ENCODE measurements at regions not wholly inside any gene's neighbourhood (a gene's known extent, or its start where the extent isn't known, plus 50 kb on each side); places are given as distances from the start of the nearest gene placed in this dataset.

GRCh38 chr20:29410806-29411457 is 1846.5 kb upstream of the DEFB115 start:
- ATAC-seq (no peak), DNase-seq (ENCODE audit: low spot score) (no peak)
- H3K4me1 Mint-ChIP-seq, result no peaks in the 10 kb centered on the region; the same call in 2 of the 3 replicates
- no peak overlapping the region for H3K4me3 Mint-ChIP-seq
- Histone ChIP-seq H3K4me2 (no peak overlapping the region), H3K79me2 (replicated peaks; ENCODE audit: insufficient read depth) (no peaks in the 10 kb centered on the region), H3K4me1 (ENCODE audit: insufficient read depth) (no peaks in the 10 kb centered on the region), H4K20me1 (replicated peaks; ENCODE audit: insufficient read depth) (no peaks in the 10 kb centered on the region), H2AFZ (no peak overlapping the region), H3K36me3 (ENCODE audit: insufficient read depth) (no peaks in the 10 kb centered on the region), H3K9me2 (ENCODE audit: insufficient read depth) (no peaks in the 10 kb centered on the region), H3K4me3 (no peak overlapping the region), H3K27ac (ENCODE audit: low read depth) (no peak overlapping the region), H3K27me3 (ENCODE audit: insufficient read depth) (no peaks in the 10 kb centered on the region), H3F3A (replicated peaks; ENCODE audit: low read depth) (no peaks in the 10 kb centered on the region)
- H3K27me3 Mint-ChIP-seq (ENCODE audit: insufficient read depth, low read depth, poor library complexity), result peaks cover 20% of the 10 kb centered on the region
- peaks cover 58% of the 10 kb centered on the region for H3K36me3 Mint-ChIP-seq (ENCODE audit: low read depth)
- no peak overlapping the region for H3K27ac Mint-ChIP-seq
- peaks cover 88% of the 10 kb centered on the region for H3K9me3 Mint-ChIP-seq
- no peak for TF ChIP-seq REST (IDR thresholded peaks at IDR 0.05; ENCODE audit: unreplicated experiment)
- TF ChIP-seq EZH2 (IDR thresholded peaks at IDR 0.05; ENCODE audit: low read depth, unreplicated experiment), result no peak
- no peak for TF ChIP-seq ZNF462 (CRISPR knock-in tag; IDR thresholded peaks at IDR 0.05)
- TF ChIP-seq CREB1 (CRISPR knock-in tag; IDR thresholded peaks at IDR 0.05; ENCODE audit: low read depth), result no peak
- no peak for TF ChIP-seq EZH2phosphoT487 (IDR thresholded peaks at IDR 0.05; ENCODE audit: unreplicated experiment)
- no peak for TF ChIP-seq ZNF331 (CRISPR knock-in tag; IDR thresholded peaks at IDR 0.05; ENCODE audit: low read depth)
- TF ChIP-seq ETS1 (IDR thresholded peaks at IDR 0.05), result no peak
- no peak for TF ChIP-seq POLR2AphosphoS5 (IDR thresholded peaks at IDR 0.05; ENCODE audit: low read depth)
- no peak for TF ChIP-seq NANOG (IDR thresholded peaks at IDR 0.05; ENCODE audit: borderline replicate concordance)
- TF ChIP-seq CTCF (conservative IDR thresholded peaks at IDR 0.05; ENCODE audit: low read depth in 2 of 2), result no peak
- no peak for TF ChIP-seq JUNB (IDR thresholded peaks at IDR 0.05; ENCODE audit: unreplicated experiment)
- no peak for TF ChIP-seq STAT1 (IDR thresholded peaks at IDR 0.05; ENCODE audit: unreplicated experiment)
- TF ChIP-seq ZNF114 (CRISPR knock-in tag; IDR thresholded peaks at IDR 0.05), result no peak
